HCT116 (cell line): ENCODE measurements at regions not wholly inside any gene's neighbourhood (a gene's known extent, or its start where the extent isn't known, plus 50 kb on each side); places are given as distances from the start of the nearest gene placed in this dataset.

Source experiments
- ATAC-seq: fragments of 200-7000 bp; cut with Tn5 transposase; 2 replicates; pipeline ENCODE4 v1.9.1; 2020; ENCODE audit warnings: mild to moderate bottlenecking, moderate library complexity
- BruUV-seq: library from RNA; stranded (reverse); fragments of 400-500 nt; replicated peaks from 2 replicates; lab custom pipeline; 2021; lab: Mats Ljungman, UMichigan
- CTCF ChIA-PET: fragments of 300-600 bp; sonication (Branson Sonifier 250); formaldehyde crosslinking; loops from one replicate; lab custom pipeline; 2021; ENCODE audit warnings: antibody characterized with exemption; lab: Charles Lee
- POLR2A ChIA-PET: fragments of 300-600, 350-600 bp; sonication (Branson Sonifier 250); formaldehyde crosslinking; loops from one replicate; lab custom pipeline; 2021; ENCODE audit warnings: antibody characterized with exemption; lab: Charles Lee
- RAD21 ChIA-PET, 2 experiments: fragments of 300-600 bp; sonication (Branson Sonifier 250); formaldehyde crosslinking; loops; one replicate each; lab custom pipeline; 2023; ENCODE audit warnings: low total read pairs in 2 of 2; ENCODE audit not compliant: uncharacterized antibody in 2 of 2, unreplicated experiment in 2 of 2, low non-redundant PET in 1 of 2; lab: Charles Lee
- DNase-seq: peaks from one replicate; pipeline ENCODE4 v3.0.0-alpha.2; 2010; ENCODE audit warnings: low read depth, low spot score
- H2AFZ ChIP-seq: fragments of 200-600 bp; shearing (Covaris generic), sonication (generic); 2 replicates; pipeline ENCODE4 v1.6.1; 2017; ENCODE audit warnings: low read depth, mixed run types, mixed read lengths, antibody characterized with exemption, low read length; ENCODE audit not compliant: poor library complexity, severe bottlenecking
- H3K27ac ChIP-seq: 2 replicates; pipeline ENCODE4 v1.5.1; 2012; ENCODE audit warnings: low read depth, low read length
- H3K27me3 ChIP-seq: fragments of 200-600 bp; sonication (generic); 2 replicates; pipeline ENCODE4 v1.6.1; 2016; ENCODE audit warnings: mixed run types, low read length, mixed read lengths; ENCODE audit not compliant: insufficient read depth
- H3K36me3 ChIP-seq, 2 experiments: fragments of 200-500 bp in 1 of 2; fragments of 200-600 bp in 1 of 2; sonication (Bioruptor generic) in 1 of 2; sonication (generic) in 1 of 2; 2 replicates each; pipeline versions ENCODE4 v1.5.1 to v1.6.1; 2014 to 2016; ENCODE audit warnings: low read length in 2 of 2, inconsistent platforms in 1 of 2, mixed read lengths in 1 of 2, mixed run types in 1 of 2; ENCODE audit not compliant: insufficient read depth in 2 of 2, control insufficient read depth in 1 of 2
- H3K4me1 ChIP-seq, 2 experiments: fragments of 200-600 bp in 1 of 2; sonication (generic) in 1 of 2; 2 replicates each; pipeline versions ENCODE4 v1.5.1 to v1.6.1; 2012 to 2017; ENCODE audit warnings: low read length in 2 of 2, inconsistent platforms in 1 of 2, mild to moderate bottlenecking in 1 of 2, mixed read lengths in 1 of 2, mixed run types in 1 of 2, moderate library complexity in 1 of 2; ENCODE audit not compliant: insufficient read depth in 2 of 2, control insufficient read depth in 1 of 2
- H3K4me2 ChIP-seq: fragments of 200-600 bp; sonication (generic); 2 replicates; pipeline ENCODE4 v1.6.1; 2017; ENCODE audit warnings: mixed run types, low read length, mixed read lengths
- H3K4me3 ChIP-seq, 2 experiments: fragments of 200-600 bp in 1 of 2; sonication (generic) in 1 of 2; replicated peaks in 1 of 2; 2 replicates each; pipeline ENCODE4 v1.5.1; 2011 to 2016; ENCODE audit warnings: low read length in 2 of 2, control low read depth in 1 of 2, low read depth in 1 of 2, mild to moderate bottlenecking in 1 of 2, mixed read lengths in 1 of 2, mixed run types in 1 of 2
- H3K79me2 ChIP-seq: fragments of 200-600 bp; sonication (generic); 2 replicates; pipeline ENCODE4 v1.6.1; 2017; ENCODE audit warnings: mild to moderate bottlenecking, mixed run types, low read length, moderate library complexity, mixed read lengths; ENCODE audit not compliant: insufficient read depth
- H3K9ac ChIP-seq: fragments of 200-600 bp; sonication (generic); 2 replicates; pipeline ENCODE4 v1.6.1; 2016; ENCODE audit warnings: low read length, mixed read lengths
- H3K9me2 ChIP-seq: fragments of 200-600 bp; sonication (generic), shearing (Covaris generic); 2 replicates; pipeline ENCODE4 v1.6.1; 2017; ENCODE audit warnings: mixed run types, mild to moderate bottlenecking, moderate library complexity; ENCODE audit not compliant: insufficient read depth
- H3K9me3 ChIP-seq, 2 experiments: fragments of 200-500 bp in 1 of 2; fragments of 200-600 bp in 1 of 2; sonication (Bioruptor generic) in 1 of 2; sonication (generic) in 1 of 2; 2 replicates each; pipeline ENCODE4 v1.6.1; 2014 to 2017; ENCODE audit warnings: low read length in 2 of 2, mixed read lengths in 2 of 2, inconsistent platforms in 1 of 2, low read depth in 1 of 2, mild to moderate bottlenecking in 1 of 2, mixed run types in 1 of 2, moderate library complexity in 1 of 2; ENCODE audit not compliant: control insufficient read depth in 1 of 2, insufficient read depth in 1 of 2
- H4K20me1 ChIP-seq: fragments of 200-600 bp; sonication (generic), shearing (Covaris generic); 2 replicates; pipeline ENCODE4 v1.6.1; 2017; ENCODE audit warnings: mixed run types, mild to moderate bottlenecking, moderate library complexity; ENCODE audit not compliant: insufficient read depth
- CBX3 ChIP-seq: IDR thresholded peaks from 2 replicates; pipeline ENCODE4 v1.6.1; 2012; ENCODE audit warnings: low read depth
- CEBPB ChIP-seq: IDR thresholded peaks from 2 replicates; pipeline ENCODE4 v1.6.1; 2012; ENCODE audit warnings: low read depth
- EGR1 ChIP-seq: IDR thresholded peaks from 2 replicates; pipeline ENCODE4 v1.6.1; 2012; ENCODE audit warnings: low read depth
- ELF1 ChIP-seq: IDR thresholded peaks from 2 replicates; pipeline ENCODE4 v1.6.1; 2012; ENCODE audit warnings: low read depth, borderline replicate concordance
- EZH2 ChIP-seq: fragments of 200-600 bp; sonication (generic); IDR thresholded peaks from 2 replicates; pipeline ENCODE4 v1.6.1; 2017; ENCODE audit warnings: antibody characterized with exemption, mixed run types
- EZH2phosphoT487 ChIP-seq: fragments of 200-600 bp; IDR thresholded peaks from 2 replicates; pipeline ENCODE4 v1.6.1; 2018; ENCODE audit warnings: antibody characterized with exemption, borderline replicate concordance
- FOSL1 ChIP-seq: IDR thresholded peaks from 2 replicates; pipeline ENCODE4 v1.6.1; 2012; ENCODE audit warnings: low read depth
- JUND ChIP-seq: IDR thresholded peaks from 2 replicates; pipeline ENCODE4 v1.6.1; 2012
- POLR2A ChIP-seq: IDR thresholded peaks from 2 replicates; pipeline ENCODE4 v1.7.0; 2011; ENCODE audit warnings: borderline replicate concordance; ENCODE audit not compliant: insufficient read depth, insufficient read length; ENCODE audit errors: extremely low read depth
- POLR2AphosphoS5 ChIP-seq: IDR thresholded peaks from 2 replicates; pipeline ENCODE4 v1.6.1; 2011; ENCODE audit warnings: mild to moderate bottlenecking, low read depth, low read length, moderate library complexity
- RAD21 ChIP-seq: IDR thresholded peaks from 2 replicates; pipeline ENCODE4 v1.6.1; 2012; ENCODE audit warnings: low read depth, mild to moderate bottlenecking
- SIN3A ChIP-seq: IDR thresholded peaks from 2 replicates; pipeline ENCODE4 v1.6.1; 2012; ENCODE audit warnings: low read depth
- SRF ChIP-seq: IDR thresholded peaks from 2 replicates; pipeline ENCODE4 v1.6.1; 2012; ENCODE audit warnings: low read depth
- YY1 ChIP-seq: IDR thresholded peaks from 2 replicates; pipeline ENCODE4 v1.6.1; 2011; ENCODE audit warnings: low read length, low read depth, moderate library complexity, mild to moderate bottlenecking; ENCODE audit not compliant: insufficient replicate concordance; ENCODE audit errors: extremely low read depth
- ZFX ChIP-seq: fragments of 450-650 bp; IDR thresholded peaks from 2 replicates; pipeline ENCODE4 v1.6.1; 2017
- ZNF274 ChIP-seq: fragments of 200-500 bp; sonication (Bioruptor generic); IDR thresholded peaks from 2 replicates; pipeline ENCODE4 v1.6.1; 2014; ENCODE audit warnings: mild to moderate bottlenecking, low read depth, low read length, inconsistent platforms
- intact Hi-C: fragments of 100-400 bp; cut with micrococcal nuclease; formaldehyde crosslinking; loops from 2 replicates; pipeline ENCODE4 v1.10.0; 2022
- TF ChIP-seq, protein P1 (sequence below): IDR thresholded peaks from 2 replicates; pipeline ENCODE4 v1.6.1; 2012
- TF ChIP-seq, protein P2 (sequence below): IDR thresholded peaks from 2 replicates; pipeline ENCODE4 v1.6.1; 2011; ENCODE audit warnings: mild to moderate bottlenecking, low read length, moderate library complexity; ENCODE audit not compliant: insufficient replicate concordance; ENCODE audit errors: extremely low read depth
- TF ChIP-seq, protein P3 (sequence below): IDR thresholded peaks from 2 replicates; pipeline ENCODE4 v1.6.1; 2012

GRCh38 chr4:23481566-23481965, 408.3 kb downstream of the PPARGC1A start:
- Histone ChIP-seq H3K9ac (no peak overlapping the region), H3K4me3 (no peak overlapping the region), H3K9me3 (peaks cover 6 to 29% of the 10 kb centered on the region in 2 experiments; a peak in 2 of 4 replicates), H3K4me2 (no peak overlapping the region), H4K20me1 (no peaks in the 10 kb centered on the region), H3K79me2 (no peaks in the 10 kb centered on the region), H3K4me1 (no peaks in the 10 kb centered on the region), H3K27ac (no peak overlapping the region), H3K27me3 (no peaks in the 10 kb centered on the region), H3K9me2 (no peaks in the 10 kb centered on the region)
- ChIA-PET POLR2A (no interaction called here), RAD21 (no interaction called here), CTCF (no interaction called here)
- intact Hi-C loops = no loop called here
- DNase-seq = no peak
- BruUV-seq = no TSS peak
- TF ChIP-seq RAD21 (no peak), POLR2AphosphoS5 (no peak), ZFX (no peak), SIN3A (no peak), CEBPB (no peak), YY1 (no peak), EGR1 (no peak), SRF (no peak), EZH2phosphoT487 (no peak)
- TF ChIP-seq, protein P1, sequence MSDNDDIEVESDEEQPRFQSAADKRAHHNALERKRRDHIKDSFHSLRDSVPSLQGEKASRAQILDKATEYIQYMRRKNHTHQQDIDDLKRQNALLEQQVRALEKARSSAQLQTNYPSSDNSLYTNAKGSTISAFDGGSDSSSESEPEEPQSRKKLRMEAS = no peak
- TF ChIP-seq, all 23 proteins: peak for 0
- Histone ChIP-seq H2AFZ (no peak overlapping the region), H3K36me3 (no peaks in the 10 kb centered on the region)
- ATAC-seq = no peak

GRCh38 chr4:23477905-23478304, 411.9 kb downstream of the PPARGC1A start:
- Histone ChIP-seq H3K4me2 (no peak overlapping the region), H4K20me1 (no peaks in the 10 kb centered on the region), H3K27me3 (no peaks in the 10 kb centered on the region), H3K36me3 (no peaks in the 10 kb centered on the region), H3K9me3 (peaks cover 6 to 30% of the 10 kb centered on the region in 2 experiments; a peak in 2 of 4 replicates), H2AFZ (no peak overlapping the region), H3K4me1 (no peaks in the 10 kb centered on the region), H3K27ac (no peak overlapping the region), H3K9ac (no peak overlapping the region), H3K4me3 (no peak overlapping the region), H3K9me2 (no peaks in the 10 kb centered on the region), H3K79me2 (no peaks in the 10 kb centered on the region)
- DNase-seq (no peak), ATAC-seq (no peak)
- intact Hi-C loops = no loop called here
- ChIA-PET CTCF (no interaction called here), RAD21 (no interaction called here), POLR2A (no interaction called here)
- BruUV-seq = no TSS peak
- TF ChIP-seq CBX3 (no peak), JUND (no peak), POLR2A (no peak), EGR1 (no peak), EZH2phosphoT487 (no peak), ELF1 (no peak), CEBPB (no peak), ZFX (no peak), SRF (no peak), FOSL1 (no peak), ZNF274 (no peak), EZH2 (no peak), SIN3A (no peak)
- TF ChIP-seq, protein P1 = no peak
- TF ChIP-seq, protein P2, sequence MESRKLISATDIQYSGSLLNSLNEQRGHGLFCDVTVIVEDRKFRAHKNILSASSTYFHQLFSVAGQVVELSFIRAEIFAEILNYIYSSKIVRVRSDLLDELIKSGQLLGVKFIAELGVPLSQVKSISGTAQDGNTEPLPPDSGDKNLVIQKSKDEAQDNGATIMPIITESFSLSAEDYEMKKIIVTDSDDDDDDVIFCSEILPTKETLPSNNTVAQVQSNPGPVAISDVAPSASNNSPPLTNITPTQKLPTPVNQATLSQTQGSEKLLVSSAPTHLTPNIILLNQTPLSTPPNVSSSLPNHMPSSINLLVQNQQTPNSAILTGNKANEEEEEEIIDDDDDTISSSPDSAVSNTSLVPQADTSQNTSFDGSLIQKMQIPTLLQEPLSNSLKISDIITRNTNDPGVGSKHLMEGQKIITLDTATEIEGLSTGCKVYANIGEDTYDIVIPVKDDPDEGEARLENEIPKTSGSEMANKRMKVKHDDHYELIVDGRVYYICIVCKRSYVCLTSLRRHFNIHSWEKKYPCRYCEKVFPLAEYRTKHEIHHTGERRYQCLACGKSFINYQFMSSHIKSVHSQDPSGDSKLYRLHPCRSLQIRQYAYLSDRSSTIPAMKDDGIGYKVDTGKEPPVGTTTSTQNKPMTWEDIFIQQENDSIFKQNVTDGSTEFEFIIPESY = no peak
- TF ChIP-seq, protein P3, sequence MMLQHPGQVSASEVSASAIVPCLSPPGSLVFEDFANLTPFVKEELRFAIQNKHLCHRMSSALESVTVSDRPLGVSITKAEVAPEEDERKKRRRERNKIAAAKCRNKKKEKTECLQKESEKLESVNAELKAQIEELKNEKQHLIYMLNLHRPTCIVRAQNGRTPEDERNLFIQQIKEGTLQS = no peak
